K562 (cell line): ENCODE measurements at regions not wholly inside any gene's neighbourhood (a gene's known extent, or its start where the extent isn't known, plus 50 kb on each side); places are given as distances from the start of the nearest gene placed in this dataset.

Experiments used
- ATAC-seq: fragments of 200-7000 bp; cut with Tn5 transposase; 3 replicates; pipeline ENCODE4 v1.9.1; 2020; ENCODE audit warnings: moderate library complexity
- BruUV-seq: library from RNA; stranded (reverse); fragments of 400-500 nt; replicated peaks from 2 replicates; lab custom pipeline; 2021; lab: Mats Ljungman, UMichigan
- CTCF ChIA-PET: fragments of 300-600 bp; formaldehyde crosslinking; extraction: SDS; loops from one replicate; lab custom pipeline; 2021; ENCODE audit warnings: low intra/inter-chr PET ratio; lab: Yijun Ruan, JAX
- POLR2A ChIA-PET: fragments of 300-600, 350-650 bp; sonication (Branson Sonifier 250); formaldehyde crosslinking; extraction: SDS; loops from one replicate; lab custom pipeline; 2021; ENCODE audit warnings: antibody characterized with exemption, inconsistent platforms; lab: Yijun Ruan, JAX
- DNase-seq, 4 experiments: peaks; one replicate each; pipeline versions ENCODE4 v3.0.0 to v3.0.0-alpha.2; 2011 to 2018; ENCODE audit warnings: low spot score in 3 of 4, mixed read lengths in 3 of 4; ENCODE audit errors: extremely low read depth in 1 of 4
- FAIRE-seq: peaks from 2 replicates; lab custom pipeline; 2011; peaks lifted over from hg19 to GRCh38; lab: Jason Lieb, UNC
- H2AFZ ChIP-seq: 2 replicates; pipeline ENCODE4 v1.6.0; 2011; ENCODE audit warnings: low read depth, low read length, control low read depth, inconsistent platforms
- H3K27ac ChIP-seq: fragments of 200-600 bp; 3 replicates; pipeline ENCODE4 v1.8.0; 2011; ENCODE audit warnings: low read depth, mild to moderate bottlenecking, control low read depth, inconsistent platforms, low read length, moderate library complexity, mixed read lengths; ENCODE audit errors: extremely low read depth
- H3K27me3 ChIP-seq, 2 experiments: fragments of 300-600 bp in 1 of 2; 2 replicates in 1 of 2; 3 replicates in 1 of 2; pipeline versions ENCODE4 v1.6.0 to v1.8.0; 2011; ENCODE audit warnings: inconsistent platforms in 2 of 2, low read length in 2 of 2, mild to moderate bottlenecking in 1 of 2, mixed read lengths in 1 of 2, moderate library complexity in 1 of 2; ENCODE audit not compliant: control insufficient read depth in 2 of 2, insufficient read depth in 2 of 2
- H3K36me3 ChIP-seq: fragments of 300-600 bp; 3 replicates; pipeline ENCODE4 v1.8.0; 2011; ENCODE audit warnings: mild to moderate bottlenecking, low read length, inconsistent platforms; ENCODE audit not compliant: control insufficient read depth, insufficient read depth
- H3K4me1 ChIP-seq, 2 experiments: fragments of 200-600 bp in 1 of 2; replicated peaks in 1 of 2; 2 replicates in 1 of 2; 3 replicates in 1 of 2; pipeline versions ENCODE4 v1.5.1 to v1.8.0; 2011; ENCODE audit warnings: inconsistent platforms in 2 of 2, low read length in 2 of 2, mild to moderate bottlenecking in 1 of 2, mixed read lengths in 1 of 2, moderate library complexity in 1 of 2; ENCODE audit not compliant: control insufficient read depth in 2 of 2, insufficient read depth in 2 of 2
- H3K4me2 ChIP-seq: 2 replicates; pipeline ENCODE4 v1.6.1; 2011; ENCODE audit warnings: low read length, control low read depth, inconsistent platforms, mixed read lengths; ENCODE audit not compliant: insufficient read depth
- H3K4me3 ChIP-seq: fragments of 200-600 bp; sonication (generic), shearing (Covaris generic); 2 replicates; pipeline ENCODE4 v1.5.1; 2016; ENCODE audit warnings: control low read depth, inconsistent platforms
- H3K79me2 ChIP-seq: fragments of 200-600 bp; 3 replicates; pipeline ENCODE4 v1.8.0; 2011; ENCODE audit warnings: low read length, inconsistent platforms; ENCODE audit not compliant: control insufficient read depth, insufficient read depth
- H3K9ac ChIP-seq, 2 experiments: 2 replicates each; pipeline versions ENCODE4 v1.6.0 to v1.6.1; 2011; ENCODE audit warnings: low read depth in 2 of 2, low read length in 2 of 2, control low read depth in 1 of 2, inconsistent platforms in 1 of 2, mild to moderate bottlenecking in 1 of 2, mixed read lengths in 1 of 2; ENCODE audit not compliant: insufficient read depth in 1 of 2
- H3K9me1 ChIP-seq: one replicate; pipeline ENCODE4 v1.6.0; 2011; ENCODE audit warnings: inconsistent platforms, mild to moderate bottlenecking, low read length, moderate library complexity; ENCODE audit not compliant: control insufficient read depth, insufficient read depth
- H3K9me3 ChIP-seq: replicated peaks from 2 replicates; pipeline ENCODE4 v1.5.1; 2011; ENCODE audit warnings: low read depth, low read length, inconsistent platforms; ENCODE audit not compliant: control insufficient read depth, insufficient read depth
- H4K20me1 ChIP-seq: replicated peaks from 2 replicates; pipeline ENCODE4 v1.6.1; 2011; ENCODE audit warnings: low read length, inconsistent platforms, mixed read lengths; ENCODE audit not compliant: control insufficient read depth, insufficient read depth
- DNMT1 ChIP-seq: fragments of 450-650 bp; IDR thresholded peaks from 2 replicates; pipeline ENCODE4 v1.6.1; 2016; ENCODE audit warnings: antibody characterized with exemption, mild to moderate bottlenecking
- ID3 ChIP-seq, 2 experiments: fragments of 250-450 bp in 1 of 2; fragments of 450-650 bp in 1 of 2; sonication (Bioruptor Pico) in 1 of 2; IDR thresholded peaks; 2 replicates each; pipeline versions ENCODE4 v1.6.1 to v1.8.0; 2016 to 2021; ENCODE audit warnings: mild to moderate bottlenecking in 2 of 2, moderate library complexity in 2 of 2, missing compliant biosample characterization in 1 of 2, missing genetic modification characterization in 1 of 2
- JUN ChIP-seq, 2 experiments: sonication (generic) in 1 of 2; formaldehyde crosslinking in 1 of 2; IDR thresholded peaks; 2 replicates each; pipeline versions ENCODE4 v1.6.1 to v1.8.0; 2012 to 2022; ENCODE audit warnings: borderline replicate concordance in 2 of 2, mild to moderate bottlenecking in 2 of 2, improper control_type of control experiment in 1 of 2, low read depth in 1 of 2, low read length in 1 of 2, missing genetic modification reagents in 1 of 2
- KAT2B ChIP-seq: IDR thresholded peaks from one replicate; pipeline ENCODE4 v1.6.1; 2012; ENCODE audit warnings: low read depth, mild to moderate bottlenecking, control low read depth, inconsistent platforms, low read length, moderate library complexity
- KLF16 ChIP-seq: IDR thresholded peaks from 2 replicates; pipeline ENCODE4 v1.6.1; 2016; ENCODE audit warnings: antibody characterized with exemption
- RAD21 ChIP-seq, 2 experiments: fragments of 250-450 bp in 1 of 2; fragments of 450-650 bp in 1 of 2; sonication (Bioruptor Pico) in 1 of 2; formaldehyde crosslinking in 1 of 2; IDR thresholded peaks in 1 of 2; conservative IDR thresholded peaks in 1 of 2; 2 replicates each; pipeline versions ENCODE4 v1.4.0 to v1.8.0; 2020 to 2022; ENCODE audit warnings: mild to moderate bottlenecking in 2 of 2, moderate library complexity in 1 of 2
- RBM15 ChIP-seq: fragments of 200-400 bp; formaldehyde crosslinking; IDR thresholded peaks from 2 replicates; pipeline ENCODE4 v1.6.1; 2018; ENCODE audit warnings: mild to moderate bottlenecking, low read length, moderate library complexity; ENCODE audit not compliant: insufficient read depth
- TAF9B ChIP-seq: fragments of 450-650 bp; IDR thresholded peaks from 2 replicates; pipeline ENCODE4 v1.6.1; 2018; ENCODE audit warnings: mild to moderate bottlenecking; ENCODE audit not compliant: partially characterized antibody
- WGBS: fragments of 100-300 bp; shearing (Covaris generic); methylation state at CpG from one replicate; pipeline ENCODE4 v1.1.6; 2016; ENCODE audit warnings: low coverage, mixed read lengths; ENCODE audit not compliant: insufficient coverage; ENCODE audit errors: missing lambda C conversion rate; 5-methylcytosine and 5-hydroxymethylcytosine counted together
- in situ Hi-C: fragments of 300-500 bp; cut with MboI; formaldehyde crosslinking; loops from 4 replicates; pipeline ENCODE4 v1.15.0; 2018; ENCODE audit warnings: inconsistent platforms, mixed read lengths
- intact Hi-C: fragments of 100-400 bp; cut with micrococcal nuclease; formaldehyde crosslinking; loops from 2 replicates; pipeline ENCODE4 v1.14.2; 2022

- DNase-seq (no peak), FAIRE-seq (no peak), ATAC-seq (no peak)
- ChIA-PET POLR2A (interaction anchor here (0.6 to 1.4 kb wide), 5 partner anchors 8 to 21 kb away, joined by 3 to 4 read pairs (median 4); no protein-coding TSS in a partner anchor), CTCF (no interaction called here)
- Histone ChIP-seq H3K4me1 (peaks cover 4 to 27% of the 10 kb centered on the region in 2 experiments; a peak in 4 of 5 replicates), H3K79me2 (no peaks in the 10 kb centered on the region), H3K4me3 (no peak overlapping the region), H3K4me2 (no peak overlapping the region), H3K9me3 (no peaks in the 10 kb centered on the region), H3K36me3 (no peaks in the 10 kb centered on the region), H3K9me1 (no peaks in the 10 kb centered on the region), H2AFZ (no peak overlapping the region), H3K9ac (0 out of 4 replicates have a peak overlapping the region, but pooled peaks of 1 of the 2 experiments have one; percentile 6), H3K27ac (no peak overlapping the region), H3K27me3 (peaks cover 2 to 37% of the 10 kb centered on the region in 2 experiments; a peak in 3 of 5 replicates), H4K20me1 (no peaks in the 10 kb centered on the region; the same call in 1 of the 2 replicates)
- in situ Hi-C loops (no loop called here), intact Hi-C loops (no loop called here)
- BruUV-seq = no TSS peak
- whole genome bisulfite sequencing = 32% methylated on average over 7 of the region's 7 CpGs
- TF ChIP-seq KAT2B (no peak), KLF16 (no peak), TAF9B (no peak), DNMT1 (no peak), RAD21 (CRISPR knock-in tag; conservative IDR thresholded peaks at IDR 0.05 in 1 of 2, IDR thresholded peaks at IDR 0.05 in 1 of 2) (no peak), JUN (IDR thresholded peaks at IDR 0.05; ENCODE audit: borderline replicate concordance, low read depth, low read length) (no peak), JUN (CRISPR knock-in tag; IDR thresholded peaks at IDR 0.05; ENCODE audit: borderline replicate concordance) (no peak), RBM15 (no peak), ID3 (CRISPR knock-in tag; IDR thresholded peaks at IDR 0.05) (no peak), ID3 (tag; IDR thresholded peaks at IDR 0.05) (no peak)
Observed at GRCh38 chr10:78954689-78955088, 114.1 kb upstream of the ZMIZ1 start.
